DND-41 (cell line): ENCODE measurements at regions not wholly inside any gene's neighbourhood (a gene's known extent, or its start where the extent isn't known, plus 50 kb on each side); places are given as distances from the start of the nearest gene placed in this dataset.

ENCODE experiments used
- EZH2 ChIP-seq: IDR thresholded peaks from 3 replicates; pipeline ENCODE4 v1.6.1; 2012; ENCODE audit warnings: borderline replicate concordance, low read depth, mild to moderate bottlenecking, moderate library complexity, low read length, inconsistent platforms; ENCODE audit not compliant: severe bottlenecking
- TF ChIP-seq, protein P1 (sequence below): IDR thresholded peaks from 2 replicates; pipeline ENCODE4 v1.5.1; 2012; ENCODE audit warnings: borderline replicate concordance, low read length, moderate library complexity, mild to moderate bottlenecking; ENCODE audit not compliant: poor library complexity, severe bottlenecking; ENCODE audit errors: extremely low read depth

GRCh38 chr22:49023879-49024774, 803.5 kb downstream of the BRD1 start:
- TF ChIP-seq, protein P1, sequence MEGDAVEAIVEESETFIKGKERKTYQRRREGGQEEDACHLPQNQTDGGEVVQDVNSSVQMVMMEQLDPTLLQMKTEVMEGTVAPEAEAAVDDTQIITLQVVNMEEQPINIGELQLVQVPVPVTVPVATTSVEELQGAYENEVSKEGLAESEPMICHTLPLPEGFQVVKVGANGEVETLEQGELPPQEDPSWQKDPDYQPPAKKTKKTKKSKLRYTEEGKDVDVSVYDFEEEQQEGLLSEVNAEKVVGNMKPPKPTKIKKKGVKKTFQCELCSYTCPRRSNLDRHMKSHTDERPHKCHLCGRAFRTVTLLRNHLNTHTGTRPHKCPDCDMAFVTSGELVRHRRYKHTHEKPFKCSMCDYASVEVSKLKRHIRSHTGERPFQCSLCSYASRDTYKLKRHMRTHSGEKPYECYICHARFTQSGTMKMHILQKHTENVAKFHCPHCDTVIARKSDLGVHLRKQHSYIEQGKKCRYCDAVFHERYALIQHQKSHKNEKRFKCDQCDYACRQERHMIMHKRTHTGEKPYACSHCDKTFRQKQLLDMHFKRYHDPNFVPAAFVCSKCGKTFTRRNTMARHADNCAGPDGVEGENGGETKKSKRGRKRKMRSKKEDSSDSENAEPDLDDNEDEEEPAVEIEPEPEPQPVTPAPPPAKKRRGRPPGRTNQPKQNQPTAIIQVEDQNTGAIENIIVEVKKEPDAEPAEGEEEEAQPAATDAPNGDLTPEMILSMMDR = no peak
- TF ChIP-seq EZH2 = no peak
